HepG2 (cell line): ENCODE measurements at regions not wholly inside any gene's neighbourhood (a gene's known extent, or its start where the extent isn't known, plus 50 kb on each side); places are given as distances from the start of the nearest gene placed in this dataset.

Experiments
- ATAC-seq: fragments of 200-7000 bp; cut with Tn5 transposase; 3 replicates; pipeline ENCODE4 v1.9.1; 2020; ENCODE audit warnings: mild to moderate bottlenecking, moderate library complexity
- BruUV-seq: library from RNA; stranded (reverse); fragments of 400-500 nt; replicated peaks from 2 replicates; lab custom pipeline; 2021; lab: Mats Ljungman, UMichigan
- CTCF ChIA-PET: fragments of 300-600 bp; formaldehyde crosslinking; extraction: SDS; loops from one replicate; lab custom pipeline; 2021; ENCODE audit warnings: low total read pairs, inconsistent platforms, low intra/inter-chr PET ratio; lab: Yijun Ruan, JAX
- POLR2A ChIA-PET: fragments of 350-600 bp; sonication (Branson Sonifier 250); formaldehyde crosslinking; loops from one replicate; lab custom pipeline; 2020; ENCODE audit warnings: antibody characterized with exemption, inconsistent platforms; lab: Yijun Ruan, JAX
- DNase-seq: peaks from one replicate; pipeline ENCODE4 v3.0.0-alpha.2; 2015; ENCODE audit warnings: low spot score
- FAIRE-seq: peaks from 3 replicates; lab custom pipeline; 2011; peaks lifted over from hg19 to GRCh38; lab: Jason Lieb, UNC
- H2AFZ ChIP-seq: one replicate; pipeline ENCODE4 v1.6.1; 2011; ENCODE audit warnings: low read length, inconsistent platforms
- H3K27ac ChIP-seq: fragments of 300-600 bp; 3 replicates; pipeline ENCODE4 v1.8.0; 2011; ENCODE audit warnings: mixed run types, mild to moderate bottlenecking, mixed read lengths, low read length, inconsistent platforms; ENCODE audit not compliant: insufficient read depth; ENCODE audit errors: extremely low read length
- H3K27me3 ChIP-seq, 2 experiments: fragments of 200-600 bp in 1 of 2; 2 replicates in 1 of 2; 3 replicates in 1 of 2; pipeline versions ENCODE4 v1.6.0 to v1.8.0; 2011; ENCODE audit warnings: low read length in 2 of 2, mild to moderate bottlenecking in 2 of 2, moderate library complexity in 2 of 2, inconsistent platforms in 1 of 2; ENCODE audit not compliant: insufficient read depth in 2 of 2, control insufficient read depth in 1 of 2
- H3K36me3 ChIP-seq, 2 experiments: fragments of 200-600 bp in 1 of 2; replicated peaks in 1 of 2; 2 replicates in 1 of 2; 3 replicates in 1 of 2; pipeline versions ENCODE4 v1.5.1 to v1.8.0; 2011; ENCODE audit warnings: low read length in 2 of 2, inconsistent platforms in 1 of 2; ENCODE audit not compliant: insufficient read depth in 2 of 2, control insufficient read depth in 1 of 2
- H3K4me1 ChIP-seq: 2 replicates; pipeline ENCODE4 v1.5.1; 2012; ENCODE audit warnings: low read length, inconsistent platforms; ENCODE audit not compliant: insufficient read depth
- H3K4me2 ChIP-seq: 2 replicates; pipeline ENCODE4 v1.6.0; 2011; ENCODE audit warnings: low read depth, low read length, inconsistent platforms
- H3K4me3 ChIP-seq, 3 experiments: fragments of 200-600 bp in 1 of 3; sonication (generic), shearing (Covaris generic) in 1 of 3; replicated peaks in 1 of 3; 2 replicates each; pipeline ENCODE4 v1.5.1; 2011 to 2016; ENCODE audit warnings: low read length in 3 of 3, inconsistent platforms in 2 of 3, low read depth in 2 of 3, mild to moderate bottlenecking in 2 of 3, control low read depth in 1 of 3, mixed read lengths in 1 of 3; ENCODE audit not compliant: insufficient read depth in 1 of 3
- H3K79me2 ChIP-seq: one replicate; pipeline ENCODE4 v1.6.1; 2011; ENCODE audit warnings: low read length, inconsistent platforms; ENCODE audit not compliant: insufficient read depth
- H3K9ac ChIP-seq: 2 replicates; pipeline ENCODE4 v1.6.0; 2011; ENCODE audit warnings: mild to moderate bottlenecking, low read depth, low read length, inconsistent platforms; ENCODE audit not compliant: insufficient read depth
- H3K9me3 ChIP-seq: 2 replicates; pipeline ENCODE4 v1.5.1; 2012; ENCODE audit warnings: mild to moderate bottlenecking, low read length
- H4K20me1 ChIP-seq: 2 replicates; pipeline ENCODE4 v1.6.0; 2011; ENCODE audit warnings: inconsistent platforms, mild to moderate bottlenecking, low read length, moderate library complexity; ENCODE audit not compliant: insufficient read depth
- ARNTL ChIP-seq: sonication (generic); formaldehyde crosslinking; IDR thresholded peaks from 2 replicates; pipeline ENCODE4 v1.4.0; 2020; ENCODE audit warnings: mild to moderate bottlenecking, missing genetic modification reagents
- ATRX ChIP-seq: sonication (generic); formaldehyde crosslinking; IDR thresholded peaks from 2 replicates; pipeline ENCODE4 v1.4.0; 2020; ENCODE audit warnings: missing genetic modification reagents, borderline replicate concordance
- FOXO4 ChIP-seq: sonication (generic); formaldehyde crosslinking; conservative IDR thresholded peaks from 2 replicates; pipeline ENCODE4 v1.8.1; 2023; ENCODE audit warnings: missing genetic modification reagents
- GZF1 ChIP-seq: sonication (generic); formaldehyde crosslinking; IDR thresholded peaks from 2 replicates; pipeline ENCODE4 v1.5.1; 2020; ENCODE audit warnings: mild to moderate bottlenecking, missing genetic modification reagents
- HDAC2 ChIP-seq: sonication (generic); formaldehyde crosslinking; IDR thresholded peaks from 2 replicates; pipeline ENCODE4 v1.4.0; 2020; ENCODE audit warnings: missing genetic modification reagents
- KLF6 ChIP-seq: IDR thresholded peaks from 2 replicates; pipeline ENCODE4 v1.8.0; 2016; ENCODE audit warnings: missing biosample characterization, missing genetic modification reagents
- MEIS2 ChIP-seq: sonication (generic); formaldehyde crosslinking; IDR thresholded peaks from 2 replicates; pipeline ENCODE4 v1.9.0; 2021; ENCODE audit warnings: mild to moderate bottlenecking, missing genetic modification reagents
- NPAS2 ChIP-seq: sonication (generic); formaldehyde crosslinking; IDR thresholded peaks from 2 replicates; pipeline ENCODE4 v1.8.0; 2022; ENCODE audit warnings: mild to moderate bottlenecking, missing genetic modification reagents, borderline replicate concordance
- POLR2A ChIP-seq, 2 experiments: IDR thresholded peaks; 2 replicates each; pipeline ENCODE4 v1.6.1; 2011; ENCODE audit warnings: low read depth in 2 of 2, low read length in 2 of 2, mild to moderate bottlenecking in 1 of 2, moderate library complexity in 1 of 2; ENCODE audit not compliant: insufficient read depth in 1 of 2
- RBM39 ChIP-seq: fragments of 200-400 bp; formaldehyde crosslinking; IDR thresholded peaks from one replicate; pipeline ENCODE4 v1.6.1; 2018; ENCODE audit warnings: antibody characterized with exemption, mild to moderate bottlenecking, low read depth, low read length; ENCODE audit not compliant: poor library complexity, severe bottlenecking
- TBX2 ChIP-seq: sonication (generic); formaldehyde crosslinking; IDR thresholded peaks from 2 replicates; pipeline ENCODE4 v1.5.0; 2020; ENCODE audit warnings: missing genetic modification reagents, mild to moderate bottlenecking, borderline replicate concordance
- THYN1 ChIP-seq: sonication (generic); formaldehyde crosslinking; IDR thresholded peaks from 2 replicates; pipeline ENCODE4 v1.8.1; 2023; ENCODE audit warnings: low read depth, mild to moderate bottlenecking, moderate library complexity, missing genetic modification reagents, borderline replicate concordance
- ZBTB7A ChIP-seq: sonication (generic); formaldehyde crosslinking; IDR thresholded peaks from 2 replicates; pipeline ENCODE4 v1.8.0; 2022; ENCODE audit warnings: mild to moderate bottlenecking, missing genetic modification reagents
- ZNF10 ChIP-seq: sonication (generic); formaldehyde crosslinking; IDR thresholded peaks from 2 replicates; pipeline ENCODE4 v1.4.0; 2020; ENCODE audit warnings: mild to moderate bottlenecking, low read depth, missing genetic modification reagents, borderline replicate concordance
- ZNF234 ChIP-seq: sonication (generic); formaldehyde crosslinking; conservative IDR thresholded peaks from 2 replicates; pipeline ENCODE4 v1.5.1; 2020; ENCODE audit warnings: mild to moderate bottlenecking, missing genetic modification reagents
- ZNF768 ChIP-seq: sonication (generic); formaldehyde crosslinking; IDR thresholded peaks from 2 replicates; pipeline ENCODE4 v1.4.0; 2020; ENCODE audit warnings: missing genetic modification reagents
- WGBS: methylation state at CpG from one replicate; pipeline ENCODE4 v1.1.6; 2017; ENCODE audit warnings: low lambda C conversion rate; 5-methylcytosine and 5-hydroxymethylcytosine counted together
- in situ Hi-C: cut with HindIII; loops from 2 replicates; pipeline ENCODE4 v1.10.0; 2017; ENCODE audit warnings: low pct_unique_long_range_greater_than_20kb; ENCODE audit not compliant: extremely low pct_ligation_motif_present
- intact Hi-C: fragments of 100-400 bp; cut with micrococcal nuclease; formaldehyde crosslinking; loops from one replicate; pipeline ENCODE4 v1.10.0; 2022; ENCODE audit not compliant: unreplicated experiment
- TF ChIP-seq, protein P1 (sequence below): sonication (generic); formaldehyde crosslinking; IDR thresholded peaks from 2 replicates; pipeline ENCODE4 v1.5.1; 2020; ENCODE audit warnings: mild to moderate bottlenecking, moderate library complexity, missing genetic modification reagents
- TF ChIP-seq, protein P2 (sequence below), 2 experiments: fragments of 450-650 bp in 1 of 2; sonication (generic) in 1 of 2; formaldehyde crosslinking; IDR thresholded peaks; 2 replicates each; pipeline versions ENCODE4 v1.5.0 to v1.8.0; 2020 to 2022; ENCODE audit warnings: mild to moderate bottlenecking in 1 of 2, missing genetic modification reagents in 1 of 2
- TF ChIP-seq, protein P3 (sequence below): IDR thresholded peaks from 2 replicates; pipeline ENCODE4 v1.6.1; 2016; ENCODE audit warnings: missing genetic modification reagents, missing compliant biosample characterization

DNA sequence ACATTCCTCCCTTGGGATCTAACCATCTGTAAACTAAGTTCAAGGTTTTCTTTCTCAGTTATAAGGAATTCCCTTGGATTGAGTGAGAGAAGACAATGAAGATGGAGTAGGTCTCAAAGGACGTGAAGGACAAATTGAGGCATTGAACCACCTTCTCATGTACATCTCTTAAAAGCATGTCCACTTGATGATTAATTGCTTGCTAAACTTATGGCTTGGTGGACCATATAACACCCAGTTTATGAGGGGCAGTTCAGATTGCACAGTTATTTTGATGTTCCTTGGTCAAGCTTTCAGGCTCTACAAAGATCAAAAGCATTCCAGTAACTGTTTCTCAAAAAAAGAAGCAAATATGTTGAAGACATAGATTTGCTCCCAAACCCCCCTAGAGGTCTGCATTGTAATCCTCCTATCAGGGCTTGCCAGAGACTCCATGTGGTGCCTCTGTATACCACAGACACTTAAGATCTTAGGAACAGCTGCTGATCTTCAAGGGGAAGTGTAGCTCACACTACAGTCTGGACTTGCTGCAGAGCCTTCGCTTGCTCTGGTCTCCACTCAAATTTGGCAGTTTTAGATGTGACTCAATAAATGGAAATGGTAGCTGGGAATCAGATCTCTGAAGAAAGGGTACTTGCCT lies 56.9 kb upstream of the ALDH1A1 start:
- in situ Hi-C loops (no loop called here), intact Hi-C loops (no loop called here)
- Histone ChIP-seq H3K4me1 (peaks cover 38% of the 10 kb centered on the region), H3K9me3 (no peaks in the 10 kb centered on the region), H3K9ac (no peak overlapping the region), H3K27ac (no peak overlapping the region), H2AFZ (no peak overlapping the region), H3K4me2 (no peak overlapping the region), H4K20me1 (no peaks in the 10 kb centered on the region), H3K4me3 (no peak overlapping the region), H3K79me2 (no peaks in the 10 kb centered on the region), H3K36me3 (no peaks in the 10 kb centered on the region), H3K27me3 (no peaks in the 10 kb centered on the region)
- TF ChIP-seq NPAS2 (no peak), ARNTL (no peak), HDAC2 (no peak), THYN1 (no peak), ZNF234 (CRISPR knock-in tag) (no peak), TBX2 (no peak), POLR2A (IDR thresholded peaks at IDR 0.05; ENCODE audit: insufficient read depth in 1 of 2, low read depth in 2 of 2, low read length in 2 of 2) (no peak), ZNF10 (CRISPR knock-in tag) (no peak), MEIS2 (CRISPR knock-in tag) (no peak), KLF6 (CRISPR knock-in tag) (no peak), ZNF768 (CRISPR knock-in tag) (no peak), ATRX (CRISPR knock-in tag) (no peak), FOXO4 (CRISPR knock-in tag) (no peak), GZF1 (no peak), RBM39 (no peak), ZBTB7A (CRISPR knock-in tag) (no peak)
- TF ChIP-seq, protein P1, sequence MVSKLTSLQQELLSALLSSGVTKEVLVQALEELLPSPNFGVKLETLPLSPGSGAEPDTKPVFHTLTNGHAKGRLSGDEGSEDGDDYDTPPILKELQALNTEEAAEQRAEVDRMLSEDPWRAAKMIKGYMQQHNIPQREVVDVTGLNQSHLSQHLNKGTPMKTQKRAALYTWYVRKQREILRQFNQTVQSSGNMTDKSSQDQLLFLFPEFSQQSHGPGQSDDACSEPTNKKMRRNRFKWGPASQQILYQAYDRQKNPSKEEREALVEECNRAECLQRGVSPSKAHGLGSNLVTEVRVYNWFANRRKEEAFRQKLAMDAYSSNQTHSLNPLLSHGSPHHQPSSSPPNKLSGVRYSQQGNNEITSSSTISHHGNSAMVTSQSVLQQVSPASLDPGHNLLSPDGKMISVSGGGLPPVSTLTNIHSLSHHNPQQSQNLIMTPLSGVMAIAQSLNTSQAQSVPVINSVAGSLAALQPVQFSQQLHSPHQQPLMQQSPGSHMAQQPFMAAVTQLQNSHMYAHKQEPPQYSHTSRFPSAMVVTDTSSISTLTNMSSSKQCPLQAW (CRISPR knock-in tag), result no peak
- TF ChIP-seq, protein P2, sequence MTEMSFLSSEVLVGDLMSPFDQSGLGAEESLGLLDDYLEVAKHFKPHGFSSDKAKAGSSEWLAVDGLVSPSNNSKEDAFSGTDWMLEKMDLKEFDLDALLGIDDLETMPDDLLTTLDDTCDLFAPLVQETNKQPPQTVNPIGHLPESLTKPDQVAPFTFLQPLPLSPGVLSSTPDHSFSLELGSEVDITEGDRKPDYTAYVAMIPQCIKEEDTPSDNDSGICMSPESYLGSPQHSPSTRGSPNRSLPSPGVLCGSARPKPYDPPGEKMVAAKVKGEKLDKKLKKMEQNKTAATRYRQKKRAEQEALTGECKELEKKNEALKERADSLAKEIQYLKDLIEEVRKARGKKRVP (CRISPR knock-in tag; IDR thresholded peaks at IDR 0.05), result no peak
- TF ChIP-seq, protein P3, sequence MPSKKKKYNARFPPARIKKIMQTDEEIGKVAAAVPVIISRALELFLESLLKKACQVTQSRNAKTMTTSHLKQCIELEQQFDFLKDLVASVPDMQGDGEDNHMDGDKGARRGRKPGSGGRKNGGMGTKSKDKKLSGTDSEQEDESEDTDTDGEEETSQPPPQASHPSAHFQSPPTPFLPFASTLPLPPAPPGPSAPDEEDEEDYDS (CRISPR knock-in tag), result no peak
- WGBS, result 98% methylated on average over 2 of the region's 2 CpGs
- no peak for FAIRE-seq
- ATAC-seq, result no peak; the same call in 2 of the 3 replicates
- BruUV-seq, result no TSS peak
- ChIA-PET CTCF (no interaction called here), POLR2A (no interaction called here)
- no peak for DNase-seq
